ENCODE measurements at regions not wholly inside any gene's neighbourhood (a gene's known extent, or its start where the extent isn't known, plus 50 kb on each side); places are given as distances from the start of the nearest gene placed in this dataset.

GRCh38 chrX:99653352-99653751, 756.7 kb downstream of the PCDH19 start:
- no peak for DNase-seq
- no peak overlapping the region for H3K4me2 ChIP-seq (ENCODE audit: unreplicated experiment)
- H3K9me3 ChIP-seq (ENCODE audit: low read depth): no peaks in the 10 kb centered on the region
- no peak overlapping the region for H2AFZ ChIP-seq
- H3K27me3 ChIP-seq (replicated peaks; ENCODE audit: insufficient read depth): no peaks in the 10 kb centered on the region
- H3K79me2 ChIP-seq (ENCODE audit: insufficient read depth): no peaks in the 10 kb centered on the region
- TF ChIP-seq EZH2 (IDR thresholded peaks at IDR 0.05; ENCODE audit: insufficient read depth, poor library complexity, severe bottlenecking): no peak
- no peak for TF ChIP-seq EZH2phosphoT487 (IDR thresholded peaks at IDR 0.05; ENCODE audit: insufficient read depth, low read depth)
- in situ Hi-C loops (cut with MboI): no loop called here
- 25 to 30% methylated on average over 1 of the region's 1 CpG for WGBS, 2 experiments (ENCODE audit: low coverage in 1 of 2, low lambda C conversion rate in 2 of 2, missing lambda C conversion rate in 2 of 2)
- H4K20me1 ChIP-seq (ENCODE audit: insufficient read depth): no peaks in the 10 kb centered on the region
- no peaks in the 10 kb centered on the region for H3K9me2 ChIP-seq (ENCODE audit: insufficient read depth)
- H3K4me3 ChIP-seq: no peak overlapping the region
- no peaks in the 10 kb centered on the region for H3K36me3 ChIP-seq (ENCODE audit: low read depth)
- H3K27ac ChIP-seq: no peak overlapping the region
- H3K4me1 ChIP-seq (ENCODE audit: insufficient read depth): no peaks in the 10 kb centered on the region
- no peaks in the 10 kb centered on the region for H3F3A ChIP-seq (ENCODE audit: insufficient read depth)
- no peak overlapping the region for H3K9ac ChIP-seq

DNA sequence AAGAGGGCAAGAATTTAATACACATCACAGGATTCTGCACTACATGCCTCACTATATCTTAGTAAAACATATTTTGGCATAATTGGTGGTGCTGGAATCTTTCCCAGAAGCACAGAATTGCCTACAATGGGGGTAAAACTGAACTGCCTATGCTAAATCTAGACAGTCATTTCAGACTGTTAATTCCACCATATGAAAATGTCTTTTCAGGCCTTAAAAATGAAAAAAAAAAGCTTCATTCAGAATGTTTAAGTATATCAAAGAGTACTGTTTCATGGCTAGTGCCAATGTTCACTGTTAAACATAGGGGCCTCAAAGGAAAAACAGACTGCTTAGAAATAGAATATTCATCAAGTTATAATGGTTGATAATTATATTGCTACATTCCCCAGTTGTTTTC, 797.0 kb downstream of the PCDH19 start:
- in situ Hi-C loops (cut with MboI): no loop called here

GRCh38 chrX:99603091-99603814, 806.8 kb downstream of the PCDH19 start:
- H3K9me3 ChIP-seq (ENCODE audit: low read depth): no peaks in the 10 kb centered on the region
- H3K4me2 ChIP-seq (ENCODE audit: unreplicated experiment): no peak overlapping the region
- no peaks in the 10 kb centered on the region for H3K79me2 ChIP-seq (ENCODE audit: insufficient read depth)
- no peak overlapping the region for H3K27ac ChIP-seq
- no peaks in the 10 kb centered on the region for H3F3A ChIP-seq (ENCODE audit: insufficient read depth)
- H3K9ac ChIP-seq: no peak overlapping the region
- no peaks in the 10 kb centered on the region for H3K36me3 ChIP-seq (ENCODE audit: low read depth)
- DNase-seq: no peak
- H3K4me1 ChIP-seq (ENCODE audit: insufficient read depth): no peaks in the 10 kb centered on the region
- no peaks in the 10 kb centered on the region for H4K20me1 ChIP-seq (ENCODE audit: insufficient read depth)
- no peaks in the 10 kb centered on the region for H3K27me3 ChIP-seq (replicated peaks; ENCODE audit: insufficient read depth)
- TF ChIP-seq EZH2phosphoT487 (IDR thresholded peaks at IDR 0.05; ENCODE audit: insufficient read depth, low read depth) (no peak), EZH2 (IDR thresholded peaks at IDR 0.05; ENCODE audit: insufficient read depth, poor library complexity, severe bottlenecking) (no peak)
- in situ Hi-C loops (cut with MboI): no loop called here
- H2AFZ ChIP-seq: no peak overlapping the region
- no peak overlapping the region for H3K4me3 ChIP-seq
- H3K9me2 ChIP-seq (ENCODE audit: insufficient read depth): no peaks in the 10 kb centered on the region
- WGBS, 2 experiments (ENCODE audit: low coverage in 1 of 2, low lambda C conversion rate in 2 of 2, missing lambda C conversion rate in 2 of 2): 5 to 8% methylated on average over 3 of the region's 3 CpGs

More for the DNA sequence above, 797.0 kb downstream of the PCDH19 start:
- no peak overlapping the region for H3K27ac ChIP-seq
- H3K27me3 ChIP-seq (replicated peaks; ENCODE audit: insufficient read depth): no peaks in the 10 kb centered on the region
- H3F3A ChIP-seq (ENCODE audit: insufficient read depth): no peaks in the 10 kb centered on the region
- no peak overlapping the region for H3K4me2 ChIP-seq (ENCODE audit: unreplicated experiment)
- no peak overlapping the region for H2AFZ ChIP-seq
- TF ChIP-seq EZH2phosphoT487 (IDR thresholded peaks at IDR 0.05; ENCODE audit: insufficient read depth, low read depth): no peak
- no peaks in the 10 kb centered on the region for H4K20me1 ChIP-seq (ENCODE audit: insufficient read depth)
- no peak for DNase-seq
- H3K9me2 ChIP-seq (ENCODE audit: insufficient read depth): no peaks in the 10 kb centered on the region
- no peaks in the 10 kb centered on the region for H3K9me3 ChIP-seq (ENCODE audit: low read depth)
- H3K4me3 ChIP-seq: no peak overlapping the region
- no peaks in the 10 kb centered on the region for H3K79me2 ChIP-seq (ENCODE audit: insufficient read depth)
- no peaks in the 10 kb centered on the region for H3K4me1 ChIP-seq (ENCODE audit: insufficient read depth)
- H3K36me3 ChIP-seq (ENCODE audit: low read depth): no peaks in the 10 kb centered on the region
- H3K9ac ChIP-seq: no peak overlapping the region

DNA sequence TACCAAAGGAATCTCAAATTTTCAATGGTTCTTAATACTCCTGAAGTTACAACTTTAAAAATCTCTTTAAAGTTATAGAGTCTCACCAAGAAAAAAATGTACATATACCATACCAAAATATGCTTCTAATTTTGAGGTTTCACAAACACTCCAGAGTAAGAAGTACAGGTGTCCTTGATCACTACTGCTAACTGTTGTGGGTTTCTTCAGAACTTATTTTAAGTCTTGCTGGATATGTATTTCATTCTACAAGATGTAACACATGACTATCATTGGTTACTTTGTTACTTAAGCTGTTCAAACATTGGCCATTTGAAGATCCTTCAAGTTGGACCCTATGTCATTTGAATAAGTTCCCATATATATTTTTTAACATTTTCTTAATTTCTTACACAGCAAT, 808.0 kb downstream of the PCDH19 start:
- H3K27ac ChIP-seq: no peak overlapping the region
- H3K4me1 ChIP-seq (ENCODE audit: insufficient read depth): no peaks in the 10 kb centered on the region
- H2AFZ ChIP-seq: no peak overlapping the region
- no peak for TF ChIP-seq EZH2 (IDR thresholded peaks at IDR 0.05; ENCODE audit: insufficient read depth, poor library complexity, severe bottlenecking)
- no peak for TF ChIP-seq EZH2phosphoT487 (IDR thresholded peaks at IDR 0.05; ENCODE audit: insufficient read depth, low read depth)
- H3K27me3 ChIP-seq (replicated peaks; ENCODE audit: insufficient read depth): no peaks in the 10 kb centered on the region
- H3K36me3 ChIP-seq (ENCODE audit: low read depth): no peaks in the 10 kb centered on the region
- H3K4me2 ChIP-seq (ENCODE audit: unreplicated experiment): no peak overlapping the region
- H3K79me2 ChIP-seq (ENCODE audit: insufficient read depth): no peaks in the 10 kb centered on the region
- no peaks in the 10 kb centered on the region for H3K9me3 ChIP-seq (ENCODE audit: low read depth)
- no peak overlapping the region for H3K9ac ChIP-seq
- no peaks in the 10 kb centered on the region for H3K9me2 ChIP-seq (ENCODE audit: insufficient read depth)
- in situ Hi-C loops (cut with MboI): no loop called here
- no peak overlapping the region for H3K4me3 ChIP-seq
- no peak for DNase-seq
- no peaks in the 10 kb centered on the region for H3F3A ChIP-seq (ENCODE audit: insufficient read depth)
- no peaks in the 10 kb centered on the region for H4K20me1 ChIP-seq (ENCODE audit: insufficient read depth)

DNA sequence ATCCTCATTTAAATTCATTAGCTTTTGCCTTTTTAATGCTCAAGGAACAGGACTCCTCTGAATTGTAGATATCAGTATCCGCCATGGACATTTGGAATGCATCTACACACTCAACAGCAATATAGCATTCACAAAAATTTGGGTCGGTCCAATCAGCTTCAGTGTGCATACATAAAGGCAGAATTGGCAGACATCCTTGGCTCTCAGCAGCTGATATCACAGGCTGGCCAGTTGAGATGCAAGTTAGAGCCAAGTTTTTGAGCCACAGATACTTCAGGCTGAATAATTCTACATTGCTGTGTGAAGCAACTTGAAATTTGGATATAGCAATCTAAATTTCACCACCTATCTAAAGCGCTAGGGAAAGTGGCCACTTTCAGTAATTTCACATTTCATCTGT, 821.1 kb downstream of the PCDH19 start:
- Histone ChIP-seq H4K20me1 (ENCODE audit: insufficient read depth) (no peaks in the 10 kb centered on the region), H3K9ac (no peak overlapping the region), H2AFZ (no peak overlapping the region), H3K4me3 (no peak overlapping the region), H3K36me3 (ENCODE audit: low read depth) (no peaks in the 10 kb centered on the region), H3K9me2 (ENCODE audit: insufficient read depth) (no peaks in the 10 kb centered on the region), H3K27ac (no peak overlapping the region), H3K4me2 (ENCODE audit: unreplicated experiment) (no peak overlapping the region), H3K27me3 (replicated peaks; ENCODE audit: insufficient read depth) (no peaks in the 10 kb centered on the region), H3K79me2 (ENCODE audit: insufficient read depth) (no peaks in the 10 kb centered on the region), H3K4me1 (ENCODE audit: insufficient read depth) (no peaks in the 10 kb centered on the region), H3K9me3 (ENCODE audit: low read depth) (no peaks in the 10 kb centered on the region), H3F3A (ENCODE audit: insufficient read depth) (no peaks in the 10 kb centered on the region)
- 37 to 55% methylated on average over 3 of the region's 3 CpGs for whole genome bisulfite sequencing, 2 experiments (ENCODE audit: low coverage in 1 of 2, low lambda C conversion rate in 2 of 2, missing lambda C conversion rate in 2 of 2)
- no peak for DNase-seq
- TF ChIP-seq EZH2phosphoT487 (IDR thresholded peaks at IDR 0.05; ENCODE audit: insufficient read depth, low read depth): no peak
- TF ChIP-seq EZH2 (IDR thresholded peaks at IDR 0.05; ENCODE audit: insufficient read depth, poor library complexity, severe bottlenecking): no peak
- in situ Hi-C loops (cut with MboI): no loop called here
